OCI-LY7 (cell line): ENCODE measurements at regions not wholly inside any gene's neighbourhood (a gene's known extent, or its start where the extent isn't known, plus 50 kb on each side); places are given as distances from the start of the nearest gene placed in this dataset.

Experiments used
- BruUV-seq: library from RNA; stranded (reverse); fragments of 400-500 nt; replicated peaks from 2 replicates; lab custom pipeline; 2021; lab: Mats Ljungman, UMichigan
- CTCF ChIA-PET: fragments of 300-600 bp; sonication (Branson Sonifier 250); formaldehyde crosslinking; loops from one replicate; lab custom pipeline; 2022; ENCODE audit warnings: antibody characterized with exemption; ENCODE audit not compliant: unreplicated experiment; lab: Charles Lee
- POLR2A ChIA-PET: fragments of 300-600 bp; sonication (Branson Sonifier 250); formaldehyde crosslinking; loops from one replicate; lab custom pipeline; 2022; ENCODE audit warnings: antibody characterized with exemption; lab: Charles Lee
- DNase-seq: peaks from one replicate; pipeline ENCODE4 v3.0.0-alpha.2; 2015; ENCODE audit warnings: low spot score
- H2AFZ ChIP-seq: fragments of 200-600 bp; sonication (generic), shearing (Covaris generic); 2 replicates; pipeline ENCODE4 v1.6.1; 2014; ENCODE audit warnings: mild to moderate bottlenecking, antibody characterized with exemption, low read length, moderate library complexity
- H3K27ac ChIP-seq: fragments of 200-600 bp; sonication (generic); 2 replicates; pipeline ENCODE4 v1.5.1; 2014; ENCODE audit warnings: mixed run types, low read depth, mild to moderate bottlenecking, moderate library complexity, low read length, inconsistent platforms; ENCODE audit not compliant: poor library complexity, severe bottlenecking
- H3K36me3 ChIP-seq: fragments of 200-600 bp; sonication (generic); 2 replicates; pipeline ENCODE4 v1.6.1; 2014; ENCODE audit warnings: mild to moderate bottlenecking, antibody characterized with exemption, low read length, moderate library complexity, mixed read lengths; ENCODE audit not compliant: insufficient read depth
- H3K4me1 ChIP-seq: fragments of 200-600 bp; sonication (generic); 2 replicates; pipeline ENCODE4 v1.5.1; 2014; ENCODE audit warnings: mild to moderate bottlenecking, low read length; ENCODE audit not compliant: insufficient read depth, poor library complexity, severe bottlenecking
- H3K4me2 ChIP-seq: fragments of 200-600 bp; sonication (generic); 2 replicates; pipeline ENCODE4 v1.6.1; 2014; ENCODE audit warnings: mild to moderate bottlenecking, low read length
- H3K4me3 ChIP-seq: fragments of 200-600 bp; sonication (generic); 2 replicates; pipeline ENCODE4 v1.5.1; 2014; ENCODE audit warnings: mild to moderate bottlenecking, low read depth, low read length; ENCODE audit not compliant: poor library complexity, severe bottlenecking
- H3K79me2 ChIP-seq: fragments of 200-600 bp; sonication (generic); 2 replicates; pipeline ENCODE4 v1.6.1; 2016; ENCODE audit warnings: low read depth, mild to moderate bottlenecking, low read length, moderate library complexity, mixed read lengths; ENCODE audit not compliant: insufficient read depth
- H3K9me2 ChIP-seq: fragments of 200-600 bp; sonication (generic); 2 replicates; pipeline ENCODE4 v1.6.1; 2016; ENCODE audit warnings: mild to moderate bottlenecking, low read length, mixed read lengths; ENCODE audit not compliant: insufficient read depth
- H3K9me3 ChIP-seq: fragments of 200-600 bp; sonication (generic); 2 replicates; pipeline ENCODE4 v1.6.1; 2014; ENCODE audit warnings: mild to moderate bottlenecking, mixed run types, low read length, mixed read lengths
- H4K20me1 ChIP-seq: fragments of 200-600 bp; sonication (generic); 2 replicates; pipeline ENCODE4 v1.6.1; 2014; ENCODE audit warnings: mild to moderate bottlenecking, antibody characterized with exemption, low read length, moderate library complexity, mixed read lengths; ENCODE audit not compliant: insufficient read depth
- EZH2phosphoT487 ChIP-seq: fragments of 200-600 bp; sonication (generic); IDR thresholded peaks from 2 replicates; pipeline ENCODE4 v1.6.1; 2018; ENCODE audit warnings: low read depth, borderline replicate concordance, mild to moderate bottlenecking, mixed run types, antibody characterized with exemption, low read length, moderate library complexity, mixed read lengths
- intact Hi-C: fragments of 100-400 bp; cut with micrococcal nuclease; formaldehyde crosslinking; loops from one replicate; pipeline ENCODE4 v1.10.0; 2022; ENCODE audit not compliant: unreplicated experiment
- TF ChIP-seq, protein P1 (sequence below): fragments of 200-600 bp; sonication (generic); conservative IDR thresholded peaks from 2 replicates; pipeline ENCODE4 v1.5.1; 2014; ENCODE audit warnings: mild to moderate bottlenecking, antibody characterized with exemption, low read length, moderate library complexity, mixed read lengths

DNA sequence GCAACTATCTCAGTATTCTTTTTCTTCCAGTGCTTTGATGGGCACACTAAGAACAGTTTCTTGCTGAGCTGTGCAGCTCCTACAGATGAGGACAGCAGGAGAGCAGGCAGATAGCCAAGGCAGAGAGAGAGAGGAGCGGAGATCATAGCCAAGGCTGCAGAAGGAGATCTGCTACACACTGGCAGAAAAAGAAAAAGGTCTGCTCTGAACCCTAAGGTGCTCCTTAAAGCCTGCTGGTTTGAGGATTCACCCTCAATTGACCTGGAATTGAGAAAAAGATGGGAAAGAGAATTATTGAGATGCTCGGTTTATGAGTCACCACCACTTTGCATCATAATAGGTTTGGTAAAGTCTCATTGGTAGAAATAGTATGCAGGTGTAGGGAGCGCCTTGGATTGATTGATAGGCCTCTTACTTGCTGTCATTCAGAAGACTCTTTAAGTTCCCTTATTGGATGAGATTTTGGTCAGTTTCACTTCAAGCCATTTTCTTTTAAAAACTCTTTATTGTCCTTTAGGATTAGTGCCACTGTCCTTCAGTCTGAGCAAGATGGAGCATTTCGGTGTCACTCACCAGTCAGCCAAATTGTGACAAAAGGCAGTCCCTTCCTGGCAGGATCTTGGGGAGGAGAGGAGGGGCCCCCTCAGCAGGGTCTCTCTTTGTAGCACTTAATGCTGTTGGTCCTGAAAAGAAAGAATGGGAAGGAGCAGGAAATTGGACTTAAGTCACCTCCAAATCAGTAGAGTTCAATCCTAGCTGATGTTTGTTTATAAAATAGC lies 685.0 kb downstream of the ADGRL2 start:
- Histone ChIP-seq H3K27ac (no peak overlapping the region), H3K9me3 (no peaks in the 10 kb centered on the region), H3K9me2 (no peaks in the 10 kb centered on the region), H4K20me1 (no peaks in the 10 kb centered on the region), H2AFZ (no peak overlapping the region), H3K79me2 (no peaks in the 10 kb centered on the region), H3K4me3 (no peak overlapping the region), H3K4me2 (no peak overlapping the region), H3K4me1 (no peaks in the 10 kb centered on the region), H3K36me3 (no peaks in the 10 kb centered on the region)
- CTCF ChIA-PET, result no interaction called here
- no peak for DNase-seq
- intact Hi-C loops, result no loop called here
- no TSS peak for BruUV-seq
- TF ChIP-seq, protein P1, sequence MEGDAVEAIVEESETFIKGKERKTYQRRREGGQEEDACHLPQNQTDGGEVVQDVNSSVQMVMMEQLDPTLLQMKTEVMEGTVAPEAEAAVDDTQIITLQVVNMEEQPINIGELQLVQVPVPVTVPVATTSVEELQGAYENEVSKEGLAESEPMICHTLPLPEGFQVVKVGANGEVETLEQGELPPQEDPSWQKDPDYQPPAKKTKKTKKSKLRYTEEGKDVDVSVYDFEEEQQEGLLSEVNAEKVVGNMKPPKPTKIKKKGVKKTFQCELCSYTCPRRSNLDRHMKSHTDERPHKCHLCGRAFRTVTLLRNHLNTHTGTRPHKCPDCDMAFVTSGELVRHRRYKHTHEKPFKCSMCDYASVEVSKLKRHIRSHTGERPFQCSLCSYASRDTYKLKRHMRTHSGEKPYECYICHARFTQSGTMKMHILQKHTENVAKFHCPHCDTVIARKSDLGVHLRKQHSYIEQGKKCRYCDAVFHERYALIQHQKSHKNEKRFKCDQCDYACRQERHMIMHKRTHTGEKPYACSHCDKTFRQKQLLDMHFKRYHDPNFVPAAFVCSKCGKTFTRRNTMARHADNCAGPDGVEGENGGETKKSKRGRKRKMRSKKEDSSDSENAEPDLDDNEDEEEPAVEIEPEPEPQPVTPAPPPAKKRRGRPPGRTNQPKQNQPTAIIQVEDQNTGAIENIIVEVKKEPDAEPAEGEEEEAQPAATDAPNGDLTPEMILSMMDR, result no peak
- no peak for TF ChIP-seq EZH2phosphoT487
- POLR2A ChIA-PET, result no interaction called here

DNA sequence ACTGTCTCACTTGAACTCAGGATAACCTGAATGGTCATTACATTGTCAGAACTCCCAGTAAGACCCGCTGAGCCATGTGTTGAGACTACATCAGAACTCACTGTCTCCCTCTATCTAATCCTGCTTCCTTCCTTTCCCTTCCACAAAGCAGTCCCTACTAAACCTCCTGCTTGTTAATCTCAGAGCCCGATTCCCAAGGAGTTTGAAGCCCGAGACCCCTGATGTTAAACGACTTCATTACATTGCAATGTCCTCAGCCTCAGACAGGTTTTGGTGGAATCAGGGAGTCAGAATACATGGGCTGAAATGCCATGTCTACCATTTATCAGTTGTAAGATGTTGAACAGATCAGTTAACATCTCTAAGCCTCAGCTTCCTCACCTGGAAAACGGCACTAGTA lies 682.4 kb downstream of the ADGRL2 start:
- Histone ChIP-seq H4K20me1 (no peaks in the 10 kb centered on the region), H3K9me2 (no peaks in the 10 kb centered on the region), H3K79me2 (no peaks in the 10 kb centered on the region), H3K4me3 (no peak overlapping the region), H3K4me2 (no peak overlapping the region), H3K27ac (no peak overlapping the region), H2AFZ (no peak overlapping the region), H3K36me3 (no peaks in the 10 kb centered on the region), H3K9me3 (no peaks in the 10 kb centered on the region), H3K4me1 (no peaks in the 10 kb centered on the region)
- CTCF ChIA-PET, result no interaction called here
- no peak for DNase-seq
- POLR2A ChIA-PET, result no interaction called here
- no peak for TF ChIP-seq EZH2phosphoT487
- TF ChIP-seq, protein P1, result no peak
- intact Hi-C loops, result no loop called here
- BruUV-seq, result no TSS peak

DNA sequence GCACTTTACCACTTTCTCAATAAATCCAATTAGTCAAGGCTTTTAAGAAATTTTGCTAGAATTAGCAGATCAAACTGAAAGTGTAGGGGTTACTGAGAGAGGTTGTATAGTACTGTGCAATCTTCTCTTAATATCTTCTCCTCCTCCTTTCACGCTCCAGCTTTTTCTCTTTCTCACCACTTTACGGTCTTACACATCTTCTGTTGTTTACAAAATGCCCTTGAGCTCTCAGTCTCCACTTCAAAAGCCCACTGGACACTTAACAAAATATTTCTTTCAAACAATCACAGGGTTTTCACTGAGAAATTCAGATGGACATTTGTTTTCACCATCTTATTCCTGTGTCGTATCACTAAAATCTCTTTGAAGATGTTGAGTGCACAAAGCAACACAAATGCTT lies 678.2 kb downstream of the ADGRL2 start:
- POLR2A ChIA-PET, result no interaction called here
- Histone ChIP-seq H3K27ac (no peak overlapping the region), H2AFZ (no peak overlapping the region)

More for the DNA sequence above, 678.2 kb downstream of the ADGRL2 start:
- Histone ChIP-seq H3K36me3 (no peaks in the 10 kb centered on the region), H3K9me3 (no peaks in the 10 kb centered on the region), H3K4me2 (no peak overlapping the region), H3K4me3 (no peak overlapping the region), H4K20me1 (no peaks in the 10 kb centered on the region), H3K4me1 (no peaks in the 10 kb centered on the region), H3K9me2 (no peaks in the 10 kb centered on the region), H3K79me2 (no peaks in the 10 kb centered on the region)
- TF ChIP-seq, protein P1, result no peak
- no peak for TF ChIP-seq EZH2phosphoT487
- CTCF ChIA-PET, result no interaction called here
- intact Hi-C loops, result no loop called here
- BruUV-seq, result no TSS peak
- no peak for DNase-seq
